Neural progenitor cell (in vitro differentiated cells): ENCODE measurements at regions not wholly inside any gene's neighbourhood (a gene's known extent, or its start where the extent isn't known, plus 50 kb on each side); places are given as distances from the start of the nearest gene placed in this dataset.

Source experiments
- DNase-seq: peaks from one replicate; pipeline ENCODE4 v3.0.0-alpha.2; 2016; ENCODE audit warnings: low spot score
- H2AFZ ChIP-seq: fragments of 200-600 bp; sonication (generic); replicated peaks from 2 replicates; pipeline ENCODE4 v1.6.1; 2016; ENCODE audit warnings: antibody characterized with exemption
- H3F3A ChIP-seq: fragments of 200-600 bp; sonication (generic); 2 replicates; pipeline ENCODE4 v1.6.1; 2016; ENCODE audit warnings: antibody characterized with exemption, low read depth
- H3K27ac ChIP-seq: fragments of 200-600 bp; sonication (generic); 2 replicates; pipeline ENCODE4 v1.5.1; 2016; ENCODE audit warnings: mild to moderate bottlenecking
- H3K27me3 ChIP-seq: fragments of 200-600 bp; sonication (generic); 2 replicates; pipeline ENCODE4 v1.6.1; 2016; ENCODE audit warnings: mild to moderate bottlenecking, moderate library complexity
- H3K36me3 ChIP-seq: fragments of 200-600 bp; sonication (generic); 2 replicates; pipeline ENCODE4 v1.5.1; 2016
- H3K4me1 ChIP-seq: fragments of 200-600 bp; sonication (generic); 2 replicates; pipeline ENCODE4 v1.6.1; 2016; ENCODE audit warnings: mixed run types
- H3K4me2 ChIP-seq: fragments of 200-600 bp; sonication (generic); 2 replicates; pipeline ENCODE4 v1.6.1; 2016
- H3K4me3 ChIP-seq: fragments of 200-600 bp; sonication (generic); 2 replicates; pipeline ENCODE4 v1.5.1; 2016
- H3K79me2 ChIP-seq: fragments of 200-600 bp; sonication (generic); 2 replicates; pipeline ENCODE4 v1.6.1; 2016; ENCODE audit warnings: low read depth
- H3K9ac ChIP-seq: fragments of 200-600 bp; sonication (generic); 2 replicates; pipeline ENCODE4 v1.6.1; 2016
- H3K9me3 ChIP-seq: fragments of 200-600 bp; sonication (generic); 2 replicates; pipeline ENCODE4 v1.5.1; 2016; ENCODE audit warnings: low read depth
- H4K20me1 ChIP-seq: fragments of 200-600 bp; sonication (generic); 2 replicates; pipeline ENCODE4 v1.6.1; 2016; ENCODE audit warnings: low read depth
- H3K27ac Mint-ChIP-seq: 3 replicates; pipeline ENCODE4 v1.8.0; 2021; ENCODE audit warnings: mixed read lengths
- H3K27me3 Mint-ChIP-seq: 2 replicates; pipeline ENCODE4 v1.8.0; 2022; ENCODE audit warnings: low read depth, mild to moderate bottlenecking, inconsistent platforms, moderate library complexity, mixed read lengths; ENCODE audit not compliant: insufficient read depth
- H3K36me3 Mint-ChIP-seq: 3 replicates; pipeline ENCODE4 v1.8.0; 2021; ENCODE audit warnings: mixed read lengths
- H3K4me1 Mint-ChIP-seq: 3 replicates; pipeline ENCODE4 v1.8.0; 2021; ENCODE audit warnings: mixed read lengths
- H3K4me3 Mint-ChIP-seq: 3 replicates; pipeline ENCODE4 v1.8.0; 2021; ENCODE audit warnings: mild to moderate bottlenecking, moderate library complexity, mixed read lengths
- H3K9me3 Mint-ChIP-seq: 3 replicates; pipeline ENCODE4 v1.8.0; 2020; ENCODE audit warnings: mixed read lengths
- EZH2 ChIP-seq: fragments of 200-600 bp; sonication (generic); IDR thresholded peaks from 2 replicates; pipeline ENCODE4 v1.6.1; 2017; ENCODE audit warnings: antibody characterized with exemption, mild to moderate bottlenecking, moderate library complexity
- EZH2phosphoT487 ChIP-seq: fragments of 200-600 bp; sonication (generic); IDR thresholded peaks from 2 replicates; pipeline ENCODE4 v1.6.1; 2017; ENCODE audit warnings: antibody characterized with exemption
- TF ChIP-seq, protein P1 (sequence below): fragments of 200-600 bp; sonication (generic); IDR thresholded peaks from 2 replicates; pipeline ENCODE4 v1.5.1; 2017; ENCODE audit warnings: antibody characterized with exemption, mild to moderate bottlenecking

DNA sequence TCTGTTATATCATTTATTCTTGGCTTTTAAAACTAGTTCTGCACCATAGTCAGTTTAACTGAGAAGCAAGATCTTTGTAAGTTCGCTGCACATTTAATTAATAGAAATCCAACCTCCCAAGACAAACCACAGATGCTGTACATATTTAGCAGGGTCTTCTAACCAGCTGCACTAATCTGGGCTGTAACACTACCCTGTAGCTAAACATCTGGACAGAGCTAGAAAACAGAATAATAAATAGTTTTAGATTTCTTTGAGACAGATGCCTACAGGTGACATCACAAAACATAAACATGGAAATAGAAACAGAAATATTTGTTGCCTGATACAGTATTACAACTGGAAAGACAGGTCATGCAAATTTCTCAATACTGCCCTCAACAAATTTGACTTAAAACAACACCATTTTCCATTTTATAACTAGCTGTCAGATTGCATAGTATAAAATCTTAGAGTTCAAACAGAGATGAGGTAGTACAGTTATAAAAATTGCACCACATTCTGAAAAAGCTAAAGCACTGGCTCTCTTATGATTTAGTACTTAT is 315.1 kb downstream of the NR4A2 start:
- H2AFZ ChIP-seq = no peak overlapping the region
- no peaks in the 10 kb centered on the region for H3K36me3 Mint-ChIP-seq
- no peaks in the 10 kb centered on the region for H3K9me3 ChIP-seq
- no peak overlapping the region for H3K9ac ChIP-seq
- no peak overlapping the region for H3K27ac ChIP-seq
- no peak overlapping the region for H3K27ac Mint-ChIP-seq
- H3K4me2 ChIP-seq = no peak overlapping the region
- no peak for DNase-seq
- no peaks in the 10 kb centered on the region for H3K79me2 ChIP-seq
- no peaks in the 10 kb centered on the region for H3K9me3 Mint-ChIP-seq
- peaks cover 14% of the 10 kb centered on the region for H3K4me1 Mint-ChIP-seq
- no peak overlapping the region for H3K4me3 Mint-ChIP-seq
- H3K4me3 ChIP-seq = no peak overlapping the region
- H3F3A ChIP-seq = no peaks in the 10 kb centered on the region
- H4K20me1 ChIP-seq = no peaks in the 10 kb centered on the region
- no peaks in the 10 kb centered on the region for H3K27me3 ChIP-seq
- TF ChIP-seq EZH2phosphoT487 = no peak
- H3K36me3 ChIP-seq = no peaks in the 10 kb centered on the region
- peaks cover 12% of the 10 kb centered on the region for H3K4me1 ChIP-seq
- H3K27me3 Mint-ChIP-seq = peaks cover 2% of the 10 kb centered on the region

DNA sequence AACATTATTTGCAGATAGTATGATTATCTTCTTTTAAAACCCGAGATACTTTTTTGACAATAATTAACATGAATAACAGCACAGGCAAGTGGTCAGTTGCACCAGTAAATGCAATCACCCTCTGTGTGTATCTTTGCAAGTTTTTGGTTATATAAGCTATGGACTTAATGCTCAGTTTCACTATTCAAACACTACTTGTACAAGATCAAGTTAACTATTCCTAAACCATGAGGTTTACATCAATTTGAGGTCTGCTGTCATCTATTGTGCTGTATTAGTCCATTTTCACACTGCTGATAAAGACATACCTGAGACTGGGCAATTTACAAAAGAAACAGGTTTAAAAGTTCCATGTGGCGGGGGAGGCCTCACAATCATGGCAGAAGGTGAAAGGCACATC is 323.2 kb downstream of the NR4A2 start:
- Histone ChIP-seq H3K4me2 (no peak overlapping the region), H3K9ac (no peak overlapping the region), H3K9me3 (no peaks in the 10 kb centered on the region), H3F3A (peaks cover 5% of the 10 kb centered on the region), H3K4me3 (no peak overlapping the region), H2AFZ (no peak overlapping the region), H3K27me3 (no peaks in the 10 kb centered on the region), H3K79me2 (no peaks in the 10 kb centered on the region), H3K4me1 (peaks cover 8% of the 10 kb centered on the region), H3K27ac (no peak overlapping the region), H4K20me1 (no peaks in the 10 kb centered on the region), H3K36me3 (no peaks in the 10 kb centered on the region)
- H3K36me3 Mint-ChIP-seq = peaks cover 5% of the 10 kb centered on the region
- no peaks in the 10 kb centered on the region for H3K27me3 Mint-ChIP-seq
- no peak overlapping the region for H3K4me3 Mint-ChIP-seq
- no peak for DNase-seq
- no peak for TF ChIP-seq EZH2phosphoT487
- TF ChIP-seq EZH2 = no peak
- TF ChIP-seq, protein P1, sequence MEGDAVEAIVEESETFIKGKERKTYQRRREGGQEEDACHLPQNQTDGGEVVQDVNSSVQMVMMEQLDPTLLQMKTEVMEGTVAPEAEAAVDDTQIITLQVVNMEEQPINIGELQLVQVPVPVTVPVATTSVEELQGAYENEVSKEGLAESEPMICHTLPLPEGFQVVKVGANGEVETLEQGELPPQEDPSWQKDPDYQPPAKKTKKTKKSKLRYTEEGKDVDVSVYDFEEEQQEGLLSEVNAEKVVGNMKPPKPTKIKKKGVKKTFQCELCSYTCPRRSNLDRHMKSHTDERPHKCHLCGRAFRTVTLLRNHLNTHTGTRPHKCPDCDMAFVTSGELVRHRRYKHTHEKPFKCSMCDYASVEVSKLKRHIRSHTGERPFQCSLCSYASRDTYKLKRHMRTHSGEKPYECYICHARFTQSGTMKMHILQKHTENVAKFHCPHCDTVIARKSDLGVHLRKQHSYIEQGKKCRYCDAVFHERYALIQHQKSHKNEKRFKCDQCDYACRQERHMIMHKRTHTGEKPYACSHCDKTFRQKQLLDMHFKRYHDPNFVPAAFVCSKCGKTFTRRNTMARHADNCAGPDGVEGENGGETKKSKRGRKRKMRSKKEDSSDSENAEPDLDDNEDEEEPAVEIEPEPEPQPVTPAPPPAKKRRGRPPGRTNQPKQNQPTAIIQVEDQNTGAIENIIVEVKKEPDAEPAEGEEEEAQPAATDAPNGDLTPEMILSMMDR = no peak
- H3K9me3 Mint-ChIP-seq = peaks cover 11% of the 10 kb centered on the region
- no peak overlapping the region for H3K27ac Mint-ChIP-seq
- H3K4me1 Mint-ChIP-seq = peaks cover 9% of the 10 kb centered on the region

DNA sequence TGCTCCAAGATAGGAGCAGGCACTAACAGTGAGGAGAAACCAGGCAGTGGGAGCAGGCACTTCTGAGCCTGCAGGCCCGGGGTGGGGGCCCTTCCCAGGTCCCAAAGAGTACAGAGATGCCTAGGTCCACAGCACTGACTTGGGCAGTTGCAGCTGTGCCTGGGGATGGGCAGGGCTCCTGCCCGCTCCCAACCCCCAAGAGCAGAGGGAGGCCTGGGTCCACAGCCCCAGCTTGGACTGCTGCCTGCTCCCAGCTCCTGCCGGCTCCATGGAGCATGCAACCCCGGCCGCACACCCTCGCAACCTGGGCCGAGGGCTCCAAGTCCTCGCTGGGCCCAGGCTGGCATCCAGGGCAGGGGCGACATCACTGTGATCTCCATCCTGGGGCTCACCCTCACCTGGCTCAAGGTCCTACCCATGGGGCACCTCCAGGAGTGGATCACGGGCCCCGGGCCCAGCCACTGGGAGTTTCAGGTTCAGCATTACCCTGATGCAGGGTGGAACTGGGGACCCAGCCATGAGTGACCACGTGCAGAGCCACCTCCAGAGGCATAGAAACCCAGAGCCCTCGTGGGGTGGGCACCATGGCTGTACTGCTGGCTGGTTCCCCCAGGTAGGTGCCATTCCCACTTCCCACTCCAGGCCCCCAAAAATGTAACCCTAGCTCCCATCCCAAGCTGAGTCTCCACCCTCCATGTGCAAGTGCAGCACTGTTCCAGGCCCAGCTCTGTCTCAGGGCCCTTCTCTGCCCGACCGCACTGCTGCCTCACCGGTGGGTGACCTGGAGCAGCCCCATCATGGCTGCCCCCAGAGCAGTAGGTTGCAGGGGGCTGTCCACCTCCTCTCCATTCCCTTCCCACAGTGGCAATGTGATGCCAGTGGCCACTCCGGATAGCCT is 325.6 kb downstream of the NR4A2 start:
- Mint-ChIP-seq H3K9me3 (peaks cover 11% of the 10 kb centered on the region), H3K36me3 (peaks cover 5% of the 10 kb centered on the region), H3K4me3 (no peak overlapping the region), H3K4me1 (peaks cover 13% of the 10 kb centered on the region), H3K27me3 (no peaks in the 10 kb centered on the region), H3K27ac (peak overlapping the region; percentile 79)
- no peaks in the 10 kb centered on the region for H3K9me3 ChIP-seq
- no peak for DNase-seq
- H3K4me1 ChIP-seq = peaks cover 12% of the 10 kb centered on the region
- TF ChIP-seq EZH2 (no peak), EZH2phosphoT487 (no peak)
- TF ChIP-seq, protein P1 = no peak
- peaks cover 6% of the 10 kb centered on the region for H3F3A ChIP-seq
- H3K4me2 ChIP-seq = no peak overlapping the region
- H2AFZ ChIP-seq = no peak overlapping the region
- no peak overlapping the region for H3K4me3 ChIP-seq
- no peak overlapping the region for H3K9ac ChIP-seq
- H3K36me3 ChIP-seq = no peaks in the 10 kb centered on the region
- H3K27me3 ChIP-seq = no peaks in the 10 kb centered on the region
- H4K20me1 ChIP-seq = no peaks in the 10 kb centered on the region
- no peak overlapping the region for H3K27ac ChIP-seq
- no peaks in the 10 kb centered on the region for H3K79me2 ChIP-seq
